Hepatocyte (in vitro differentiated cells): ENCODE measurements at regions not wholly inside any gene's neighbourhood (a gene's known extent, or its start where the extent isn't known, plus 50 kb on each side); places are given as distances from the start of the nearest gene placed in this dataset. TPM values are rescaled to one million over a fixed set of nuclear protein-coding genes. Genes with fewer than 3 reads are reported as not detected.
A peak's percentile ranks its signal among the peaks of the same experiment; 100 is the strongest.

Experiments
- DNase-seq: peaks from one replicate; pipeline ENCODE4 v3.0.0-alpha.2; 2016; ENCODE audit warnings: low spot score
- H2AFZ ChIP-seq: fragments of 200-600 bp; sonication (generic); 2 replicates; pipeline ENCODE4 v1.6.0; 2016; ENCODE audit warnings: antibody characterized with exemption, mild to moderate bottlenecking
- H3K27ac ChIP-seq: fragments of 200-600 bp; sonication (generic); 2 replicates; pipeline ENCODE4 v1.5.1; 2016; ENCODE audit warnings: mild to moderate bottlenecking
- H3K27me3 ChIP-seq: fragments of 200-600 bp; sonication (generic); 2 replicates; pipeline ENCODE4 v1.6.1; 2016
- H3K36me3 ChIP-seq: fragments of 200-600 bp; sonication (generic); replicated peaks from 2 replicates; pipeline ENCODE4 v1.5.1; 2016; ENCODE audit warnings: low read depth; ENCODE audit not compliant: insufficient read depth
- H3K4me1 ChIP-seq: fragments of 200-600 bp; sonication (generic); 2 replicates; pipeline ENCODE4 v1.5.1; 2016; ENCODE audit warnings: mild to moderate bottlenecking, moderate library complexity; ENCODE audit not compliant: insufficient read depth
- H3K4me2 ChIP-seq: fragments of 200-600 bp; sonication (generic); 2 replicates; pipeline ENCODE4 v1.6.0; 2016
- H3K4me3 ChIP-seq: fragments of 200-600 bp; sonication (generic); 2 replicates; pipeline ENCODE4 v1.5.1; 2016; ENCODE audit warnings: mild to moderate bottlenecking
- H3K79me2 ChIP-seq: fragments of 200-600 bp; sonication (generic); 2 replicates; pipeline ENCODE4 v1.6.0; 2017; ENCODE audit warnings: mild to moderate bottlenecking
- H3K9me2 ChIP-seq: fragments of 200-600 bp; sonication (generic); replicated peaks from 2 replicates; pipeline ENCODE4 v1.6.0; 2017; ENCODE audit warnings: mild to moderate bottlenecking; ENCODE audit not compliant: insufficient read depth
- H3K9me3 ChIP-seq: fragments of 200-600 bp; sonication (generic); 2 replicates; pipeline ENCODE4 v1.5.1; 2016; ENCODE audit warnings: low read depth, mild to moderate bottlenecking
- H4K20me1 ChIP-seq: fragments of 200-600 bp; sonication (generic); 2 replicates; pipeline ENCODE4 v1.6.0; 2016; ENCODE audit warnings: mild to moderate bottlenecking; ENCODE audit not compliant: insufficient read depth, poor library complexity, severe bottlenecking
- EZH2 ChIP-seq: fragments of 200-600 bp; sonication (generic); IDR thresholded peaks from 2 replicates; pipeline ENCODE4 v1.6.1; 2016; ENCODE audit warnings: antibody characterized with exemption, mild to moderate bottlenecking, borderline replicate concordance
- EZH2phosphoT487 ChIP-seq: fragments of 200-600 bp; sonication (generic); IDR thresholded peaks from one replicate; pipeline ENCODE4 v1.6.1; 2018; ENCODE audit warnings: antibody characterized with exemption, mild to moderate bottlenecking, low read depth, moderate library complexity; ENCODE audit not compliant: unreplicated experiment, severe bottlenecking
- WGBS: methylation state at CpG from one replicate; pipeline ENCODE4 v1.1.6; 2016; ENCODE audit warnings: low lambda C conversion rate; ENCODE audit errors: missing lambda C conversion rate; 5-methylcytosine and 5-hydroxymethylcytosine counted together
- microRNA-seq: library from miRNA; unstranded; fragments of <30 nt; microRNA quantifications from one replicate; pipeline ENCODE4, GENCODE V29; 2017
- small RNA-seq: library from RNA; depleted of rRNA; stranded (forward); fragments of <200 nt; gene quantifications from one replicate; pipeline ENCODE3, GENCODE V24; 2014
- TF ChIP-seq, protein P1 (sequence below): fragments of 200-600 bp; sonication (generic); IDR thresholded peaks from 2 replicates; pipeline ENCODE4 v1.5.1; 2016; ENCODE audit warnings: antibody characterized with exemption, mild to moderate bottlenecking; ENCODE audit not compliant: poor library complexity

DNA sequence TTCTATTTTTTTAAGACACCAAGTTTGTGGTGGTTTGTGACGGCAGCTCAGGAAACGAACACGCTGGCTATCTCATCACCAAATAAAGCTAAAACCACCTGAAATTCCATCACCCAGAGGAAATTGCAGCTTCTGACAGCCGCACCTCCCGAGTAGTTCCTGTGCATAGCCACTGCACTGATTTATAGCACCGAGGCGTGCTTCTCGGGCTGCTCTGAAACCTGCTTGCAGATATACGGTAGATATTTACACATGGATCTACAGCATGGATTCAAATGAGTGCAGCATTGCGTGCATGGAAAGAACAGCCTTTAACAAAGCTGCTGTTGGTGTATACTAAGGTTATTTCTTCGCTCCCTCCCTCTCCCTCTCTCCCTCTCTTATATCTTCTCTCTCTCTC, 153.8 kb downstream of the PHF2 start:
- H3K9me3 ChIP-seq, result peaks cover 15% of the 10 kb centered on the region
- H3K27me3 ChIP-seq, result no peaks in the 10 kb centered on the region
- H3K4me2 ChIP-seq, result peak overlapping the region; percentile 32
- TF ChIP-seq, protein P1, sequence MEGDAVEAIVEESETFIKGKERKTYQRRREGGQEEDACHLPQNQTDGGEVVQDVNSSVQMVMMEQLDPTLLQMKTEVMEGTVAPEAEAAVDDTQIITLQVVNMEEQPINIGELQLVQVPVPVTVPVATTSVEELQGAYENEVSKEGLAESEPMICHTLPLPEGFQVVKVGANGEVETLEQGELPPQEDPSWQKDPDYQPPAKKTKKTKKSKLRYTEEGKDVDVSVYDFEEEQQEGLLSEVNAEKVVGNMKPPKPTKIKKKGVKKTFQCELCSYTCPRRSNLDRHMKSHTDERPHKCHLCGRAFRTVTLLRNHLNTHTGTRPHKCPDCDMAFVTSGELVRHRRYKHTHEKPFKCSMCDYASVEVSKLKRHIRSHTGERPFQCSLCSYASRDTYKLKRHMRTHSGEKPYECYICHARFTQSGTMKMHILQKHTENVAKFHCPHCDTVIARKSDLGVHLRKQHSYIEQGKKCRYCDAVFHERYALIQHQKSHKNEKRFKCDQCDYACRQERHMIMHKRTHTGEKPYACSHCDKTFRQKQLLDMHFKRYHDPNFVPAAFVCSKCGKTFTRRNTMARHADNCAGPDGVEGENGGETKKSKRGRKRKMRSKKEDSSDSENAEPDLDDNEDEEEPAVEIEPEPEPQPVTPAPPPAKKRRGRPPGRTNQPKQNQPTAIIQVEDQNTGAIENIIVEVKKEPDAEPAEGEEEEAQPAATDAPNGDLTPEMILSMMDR, result no peak
- TF ChIP-seq EZH2phosphoT487, result no peak
- no peak for TF ChIP-seq EZH2
- H2AFZ ChIP-seq, result no peak overlapping the region
- H3K9me2 ChIP-seq, result no peaks in the 10 kb centered on the region
- no peaks in the 10 kb centered on the region for H3K36me3 ChIP-seq
- DNase-seq, result no peak
- no peak overlapping the region for H3K4me3 ChIP-seq
- H3K4me1 ChIP-seq, result no peaks in the 10 kb centered on the region
- H3K27ac ChIP-seq, result peak overlapping the region; percentile 77
- 84% methylated on average over 11 of the region's 11 CpGs for WGBS
- no peaks in the 10 kb centered on the region for H4K20me1 ChIP-seq
- no peaks in the 10 kb centered on the region for H3K79me2 ChIP-seq

Small RNAs in the stretch of these regions (microRNA-seq; reads per million reads assigned to microRNA genes)
- not detected for gene MIR4291

Small RNAs in the stretch of these regions (small RNA-seq; reads per million reads assigned to genes)
- not detected for gene MIR4291
